ENCODE measurements at regions not wholly inside any gene's neighbourhood (a gene's known extent, or its start where the extent isn't known, plus 50 kb on each side); places are given as distances from the start of the nearest gene placed in this dataset.

GRCh38 chr6:1029141-1029540 is 282.8 kb upstream of the FOXQ1 start:
- peak; percentile 83 for DNase-seq (ENCODE audit: low read depth)

GRCh38 chr6:1028723-1029122 is 283.2 kb upstream of the FOXQ1 start:
- no peak for DNase-seq (ENCODE audit: low read depth)

GRCh38 chr6:1027795-1028569 is 283.9 kb upstream of the FOXQ1 start:
- DNase-seq (ENCODE audit: low read depth) = peak; percentile 18

- peak; percentile 69 for DNase-seq (ENCODE audit: low read depth)
Measured at GRCh38 chr6:1027109-1027794, 284.6 kb upstream of the FOXQ1 start.

- no peak for DNase-seq (ENCODE audit: low read depth)
Measured at GRCh38 chr6:1025821-1026220, 286.1 kb upstream of the FOXQ1 start.

GRCh38 chr6:1024587-1024986 is 287.3 kb upstream of the FOXQ1 start:
- peak; percentile 33 for DNase-seq (ENCODE audit: low read depth)

GRCh38 chr6:1024161-1024560 is 287.7 kb upstream of the FOXQ1 start:
- no peak for DNase-seq (ENCODE audit: low read depth)

GRCh38 chr6:1023229-1023628 is 288.7 kb upstream of the FOXQ1 start:
- DNase-seq (ENCODE audit: low read depth) = no peak

GRCh38 chr6:1022719-1023118 is 289.2 kb upstream of the FOXQ1 start:
- no peak for DNase-seq (ENCODE audit: low read depth)

GRCh38 chr6:1020837-1021236 is 291.1 kb upstream of the FOXQ1 start:
- DNase-seq (ENCODE audit: low read depth) = no peak

GRCh38 chr6:1020133-1020532 is 291.8 kb upstream of the FOXQ1 start:
- DNase-seq (ENCODE audit: low read depth) = no peak

GRCh38 chr6:1018041-1018440 is 293.9 kb upstream of the FOXQ1 start:
- DNase-seq (ENCODE audit: low read depth) = no peak

- DNase-seq (ENCODE audit: low read depth) = no peak
Measured at GRCh38 chr6:1016329-1017302, 295.3 kb upstream of the FOXQ1 start.

- peak; percentile 38 for DNase-seq (ENCODE audit: low read depth)
Measured at GRCh38 chr6:1015825-1016224, 296.1 kb upstream of the FOXQ1 start.

- DNase-seq (ENCODE audit: low read depth) = no peak
Measured at GRCh38 chr6:1014431-1014807, 297.5 kb upstream of the FOXQ1 start.

GRCh38 chr6:1013656-1014430 is 298.1 kb upstream of the FOXQ1 start:
- DNase-seq (ENCODE audit: low read depth) = no peak

- no peak for DNase-seq (ENCODE audit: low read depth)
Measured at GRCh38 chr6:1009103-1009502, 302.8 kb upstream of the FOXQ1 start.

GRCh38 chr6:1007159-1007558 is 304.7 kb upstream of the FOXQ1 start:
- no peak for DNase-seq (ENCODE audit: low read depth)

GRCh38 chr6:1004885-1005630 is 306.8 kb upstream of the FOXQ1 start:
- no peak for DNase-seq (ENCODE audit: low read depth)

GRCh38 chr6:1003394-1004160 is 308.3 kb upstream of the FOXQ1 start:
- no peak for DNase-seq (ENCODE audit: low read depth)

Measured in renal cortical epithelial cell (primary cell).